Mucosa of descending colon (tissue), 3 donors: ENCODE measurements at regions not wholly inside any gene's neighbourhood (a gene's known extent, or its start where the extent isn't known, plus 50 kb on each side); places are given as distances from the start of the nearest gene placed in this dataset.

Experiments used
- ATAC-seq: fragments of 200-7000 bp; cut with Tn5 transposase; one replicate; pipeline ENCODE4 v1.9.1; 2020; ENCODE audit warnings: mild to moderate bottlenecking, moderate library complexity
- DNase-seq, 3 donors: peaks; one replicate each; pipeline ENCODE4 v3.0.0-alpha.2; 2020
- H3K36me3 ChIP-seq: fragments of 200-600 bp; one replicate; pipeline ENCODE4 v1.8.0; 2021; ENCODE audit warnings: low read depth, mild to moderate bottlenecking
- H3K4me1 ChIP-seq: fragments of 200-600 bp; one replicate; pipeline ENCODE4 v1.8.0; 2021; ENCODE audit warnings: low read depth, mild to moderate bottlenecking
- H3K4me3 ChIP-seq: fragments of 200-600 bp; one replicate; pipeline ENCODE4 v1.8.0; 2021; ENCODE audit warnings: mild to moderate bottlenecking
- H3K9me3 ChIP-seq: fragments of 200-600 bp; one replicate; pipeline ENCODE4 v1.8.0; 2021; ENCODE audit warnings: mild to moderate bottlenecking
- CTCF ChIP-seq: fragments of 200-600 bp; IDR thresholded peaks from one replicate; pipeline ENCODE4 v1.8.0; 2022; ENCODE audit warnings: antibody characterized with exemption, mild to moderate bottlenecking
- intact Hi-C, 2 donors: fragments of 100-400 bp; cut with DNase I in 1 of 2; cut with micrococcal nuclease in 1 of 2; formaldehyde crosslinking; loops; one replicate each; pipeline versions ENCODE4 v1.11.0 to v1.11.1; 2022; cut with DNase I, micrococcal nuclease
- donor health status: DM: no; HTN: no; CAD: no; lungs with moderate emphysema.
- donor health status: DM: no; HTN: no; CAD: no.
- donor health status: DM: no; HTN: yes; CAD: no.

- intact Hi-C loops, result no loop called here
- DNase-seq, result no peak
- TF ChIP-seq CTCF, result no peak
- no peak for ATAC-seq
- Histone ChIP-seq H3K4me3 (no peak overlapping the region), H3K36me3 (no peaks in the 10 kb centered on the region), H3K4me1 (peaks cover 2% of the 10 kb centered on the region), H3K9me3 (no peaks in the 10 kb centered on the region)
Measured at GRCh38 chr9:107547772-107548297, 58.3 kb upstream of the KLF4 start.

GRCh38 chr9:107547303-107547702 is 57.7 kb upstream of the KLF4 start:
- no peaks in the 10 kb centered on the region for H3K36me3 ChIP-seq
- H3K9me3 ChIP-seq, result no peaks in the 10 kb centered on the region
- DNase-seq (no peak), ATAC-seq (no peak)
- peaks cover 7% of the 10 kb centered on the region for H3K4me1 ChIP-seq
- no peak overlapping the region for H3K4me3 ChIP-seq
- no peak for TF ChIP-seq CTCF
- intact Hi-C loops, result no loop called here

DNA sequence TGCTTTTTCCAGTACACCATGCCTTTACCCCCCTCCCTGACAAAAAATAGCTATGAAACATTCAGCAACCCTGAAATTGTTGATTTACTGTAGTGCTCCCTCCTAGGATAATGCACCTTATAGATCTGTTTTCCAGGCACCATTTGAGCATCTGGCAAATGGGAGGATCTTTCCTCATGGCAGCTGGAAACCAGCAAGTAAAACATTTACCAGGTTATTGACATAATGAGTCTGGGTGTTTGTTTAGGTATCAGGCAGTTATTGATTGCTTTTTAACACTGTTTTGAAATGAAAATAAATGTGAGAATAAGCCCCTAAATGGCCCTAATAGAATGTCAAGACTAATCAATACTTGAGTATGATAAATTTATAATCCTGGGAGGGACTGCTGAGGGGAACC is 57.3 kb upstream of the KLF4 start:
- ATAC-seq (peak; percentile 71), DNase-seq (no peak)
- TF ChIP-seq CTCF, result no peak
- no peaks in the 10 kb centered on the region for H3K36me3 ChIP-seq
- no peaks in the 10 kb centered on the region for H3K9me3 ChIP-seq
- intact Hi-C loops, result no loop called here
- no peak overlapping the region for H3K4me3 ChIP-seq
- H3K4me1 ChIP-seq, result peaks cover 10% of the 10 kb centered on the region

DNA sequence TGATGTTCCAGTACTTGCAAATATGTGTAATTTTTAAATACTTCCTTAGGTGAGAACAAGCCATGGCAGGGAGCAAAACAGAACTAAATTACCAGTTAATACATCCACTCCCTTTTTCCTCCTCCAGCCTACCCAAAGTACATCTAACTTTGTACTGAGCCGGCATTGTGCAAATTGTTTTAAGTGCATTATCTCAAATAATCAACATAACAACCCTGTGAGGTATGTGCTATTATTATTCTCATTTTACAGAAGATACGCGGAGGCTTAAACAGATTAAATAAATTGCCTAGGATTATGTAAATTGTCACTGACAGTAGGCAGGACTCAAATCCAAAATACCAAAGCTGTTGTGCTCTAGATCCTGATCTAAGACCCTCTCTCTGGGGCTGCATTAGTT is 55.5 kb upstream of the KLF4 start:
- DNase-seq (no peak), ATAC-seq (no peak)
- H3K4me1 ChIP-seq, result peaks cover 10% of the 10 kb centered on the region
- intact Hi-C loops, result no loop called here
- no peaks in the 10 kb centered on the region for H3K9me3 ChIP-seq
- no peak overlapping the region for H3K4me3 ChIP-seq
- no peak for TF ChIP-seq CTCF
- H3K36me3 ChIP-seq, result no peaks in the 10 kb centered on the region

GRCh38 chr9:107542411-107543157 is 53.0 kb upstream of the KLF4 start:
- intact Hi-C loops, result no loop called here
- Histone ChIP-seq H3K36me3 (no peaks in the 10 kb centered on the region), H3K4me1 (peaks cover 10% of the 10 kb centered on the region), H3K4me3 (no peak overlapping the region), H3K9me3 (no peaks in the 10 kb centered on the region)
- TF ChIP-seq CTCF, result no peak
- ATAC-seq (peak; percentile 84), DNase-seq (peak in 1 of 3 donors; percentile 35)
